Testis (tissue), 2 donors: ENCODE measurements at regions not wholly inside any gene's neighbourhood (a gene's known extent, or its start where the extent isn't known, plus 50 kb on each side); places are given as distances from the start of the nearest gene placed in this dataset.

ENCODE experiments used
- POLR2A ChIP-seq: fragments of 450-650 bp; IDR thresholded peaks from one replicate; pipeline ENCODE4 v1.6.1; 2017; ENCODE audit warnings: antibody characterized with exemption, mild to moderate bottlenecking, moderate library complexity
- TF ChIP-seq, protein P1 (sequence below), 3 experiments: fragments of 450-650 bp in 2 of 3; fragments of 200-600 bp in 1 of 3; sonication (generic) in 1 of 3; IDR thresholded peaks; one replicate each; pipeline ENCODE4 v1.5.1; 2016 to 2019; ENCODE audit warnings: antibody characterized with exemption in 3 of 3, mild to moderate bottlenecking in 2 of 3, moderate library complexity in 1 of 3

DNA sequence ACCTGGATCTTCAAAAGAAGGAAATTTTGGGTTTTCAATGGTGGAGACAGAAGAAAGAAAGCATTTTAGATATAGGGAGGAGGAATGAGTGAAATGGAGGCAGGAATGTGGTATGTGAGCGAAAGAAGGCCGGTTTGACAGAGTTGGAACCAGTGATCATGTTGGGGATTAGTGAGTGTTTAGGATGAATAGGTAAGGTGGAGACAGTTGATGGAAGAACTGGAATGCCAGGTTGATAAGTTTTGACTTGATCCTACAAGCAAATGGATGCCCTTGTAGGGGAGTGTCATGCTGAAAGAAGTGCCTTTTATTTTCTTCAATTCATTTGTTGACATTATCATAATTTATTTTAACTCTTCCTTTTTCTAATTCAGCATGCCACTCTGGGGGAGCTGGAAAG is 207.8 kb upstream of the AMOT start:
- TF ChIP-seq, protein P1, sequence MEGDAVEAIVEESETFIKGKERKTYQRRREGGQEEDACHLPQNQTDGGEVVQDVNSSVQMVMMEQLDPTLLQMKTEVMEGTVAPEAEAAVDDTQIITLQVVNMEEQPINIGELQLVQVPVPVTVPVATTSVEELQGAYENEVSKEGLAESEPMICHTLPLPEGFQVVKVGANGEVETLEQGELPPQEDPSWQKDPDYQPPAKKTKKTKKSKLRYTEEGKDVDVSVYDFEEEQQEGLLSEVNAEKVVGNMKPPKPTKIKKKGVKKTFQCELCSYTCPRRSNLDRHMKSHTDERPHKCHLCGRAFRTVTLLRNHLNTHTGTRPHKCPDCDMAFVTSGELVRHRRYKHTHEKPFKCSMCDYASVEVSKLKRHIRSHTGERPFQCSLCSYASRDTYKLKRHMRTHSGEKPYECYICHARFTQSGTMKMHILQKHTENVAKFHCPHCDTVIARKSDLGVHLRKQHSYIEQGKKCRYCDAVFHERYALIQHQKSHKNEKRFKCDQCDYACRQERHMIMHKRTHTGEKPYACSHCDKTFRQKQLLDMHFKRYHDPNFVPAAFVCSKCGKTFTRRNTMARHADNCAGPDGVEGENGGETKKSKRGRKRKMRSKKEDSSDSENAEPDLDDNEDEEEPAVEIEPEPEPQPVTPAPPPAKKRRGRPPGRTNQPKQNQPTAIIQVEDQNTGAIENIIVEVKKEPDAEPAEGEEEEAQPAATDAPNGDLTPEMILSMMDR (IDR thresholded peaks at IDR 0.05): no peak
- no peak for TF ChIP-seq POLR2A
